IMR-90 (cell line): ENCODE measurements at regions not wholly inside any gene's neighbourhood (a gene's known extent, or its start where the extent isn't known, plus 50 kb on each side); places are given as distances from the start of the nearest gene placed in this dataset.

Experiments
- ATAC-seq: fragments of 200-7000 bp; cut with Tn5 transposase; 2 replicates; pipeline ENCODE4 v1.9.1; 2020; ENCODE audit warnings: low read depth, mild to moderate bottlenecking, moderate library complexity
- BruUV-seq: library from RNA; stranded (reverse); fragments of 400-500 nt; replicated peaks from 2 replicates; lab custom pipeline; 2021; lab: Mats Ljungman, UMichigan
- CTCF ChIA-PET: fragments of 300-600 bp; formaldehyde crosslinking; extraction: SDS; loops from one replicate; lab custom pipeline; 2021; ENCODE audit warnings: antibody characterized with exemption; lab: Yijun Ruan, JAX
- POLR2A ChIA-PET: fragments of 300-600 bp; sonication (Branson Sonifier 250); formaldehyde crosslinking; loops from one replicate; lab custom pipeline; 2022; ENCODE audit warnings: antibody characterized with exemption; ENCODE audit not compliant: unreplicated experiment; lab: Charles Lee
- DNase-seq: peaks from one replicate; pipeline ENCODE4 v3.0.0; 2013
- H2AFZ ChIP-seq: replicated peaks from 2 replicates; pipeline ENCODE3; 2013; ENCODE audit warnings: low read length, mild to moderate bottlenecking; ENCODE audit not compliant: poor library complexity
- H2AK5ac ChIP-seq: 2 replicates; pipeline ENCODE4 v1.6.1; 2013; ENCODE audit warnings: low read depth, low read length, inconsistent platforms
- H2AK9ac ChIP-seq: replicated peaks from 2 replicates; pipeline ENCODE3; 2013; ENCODE audit warnings: mild to moderate bottlenecking, low read depth, low read length, moderate library complexity; ENCODE audit not compliant: poor library complexity
- H2BK120ac ChIP-seq: 2 replicates; pipeline ENCODE4 v1.6.1; 2013; ENCODE audit warnings: low read depth, low read length, inconsistent platforms
- H2BK15ac ChIP-seq: 3 replicates; pipeline ENCODE4 v1.6.1; 2013; ENCODE audit warnings: low read depth, low read length, inconsistent platforms
- H2BK20ac ChIP-seq: 2 replicates; pipeline ENCODE4 v1.6.1; 2013; ENCODE audit warnings: low read depth, mild to moderate bottlenecking, inconsistent platforms, low read length, moderate library complexity
- H2BK5ac ChIP-seq: 2 replicates; pipeline ENCODE4 v1.6.1; 2013; ENCODE audit warnings: mild to moderate bottlenecking, low read depth, low read length, inconsistent platforms; ENCODE audit not compliant: poor library complexity, severe bottlenecking
- H3K14ac ChIP-seq: replicated peaks from 2 replicates; pipeline ENCODE4 v1.6.1; 2013; ENCODE audit warnings: low read depth, low read length, inconsistent platforms
- H3K18ac ChIP-seq: 2 replicates; pipeline ENCODE4 v1.6.1; 2013; ENCODE audit warnings: low read depth, low read length, control low read depth
- H3K23ac ChIP-seq: 2 replicates; pipeline ENCODE4 v1.6.1; 2013; ENCODE audit warnings: low read depth, low read length, inconsistent platforms
- H3K27ac ChIP-seq: 2 replicates; pipeline ENCODE4 v1.5.1; 2013; ENCODE audit warnings: mild to moderate bottlenecking, control low read depth, low read length; ENCODE audit not compliant: insufficient read depth
- H3K27me3 ChIP-seq: 2 replicates; pipeline ENCODE4 v1.6.1; 2013; ENCODE audit warnings: low read length; ENCODE audit not compliant: control insufficient read depth, insufficient read depth
- H3K36me3 ChIP-seq: 2 replicates; pipeline ENCODE4 v1.6.1; 2013; ENCODE audit warnings: low read length, mixed read lengths; ENCODE audit not compliant: control insufficient read depth, insufficient read depth
- H3K4ac ChIP-seq: 2 replicates; pipeline ENCODE4 v1.6.1; 2013; ENCODE audit warnings: low read depth, low read length, inconsistent platforms
- H3K4me1 ChIP-seq: 2 replicates; pipeline ENCODE4 v1.6.1; 2013; ENCODE audit warnings: low read length, mixed read lengths; ENCODE audit not compliant: control insufficient read depth, insufficient read depth
- H3K4me2 ChIP-seq: 2 replicates; pipeline ENCODE4 v1.6.1; 2013; ENCODE audit warnings: low read depth, mild to moderate bottlenecking, control low read depth, low read length, moderate library complexity
- H3K4me3 ChIP-seq: 2 replicates; pipeline ENCODE4 v1.5.1; 2013; ENCODE audit warnings: low read depth, mild to moderate bottlenecking, control low read depth, low read length, moderate library complexity; ENCODE audit not compliant: insufficient read depth
- H3K56ac ChIP-seq: 2 replicates; pipeline ENCODE4 v1.6.1; 2013; ENCODE audit warnings: low read length, inconsistent platforms; ENCODE audit not compliant: insufficient read depth; ENCODE audit errors: extremely low read depth
- H3K79me1 ChIP-seq, 2 experiments: 2 replicates each; pipeline ENCODE4 v1.6.1; 2013; ENCODE audit warnings: low read length in 2 of 2, inconsistent platforms in 1 of 2, low read depth in 1 of 2
- H3K9ac ChIP-seq: 2 replicates; pipeline ENCODE4 v1.6.1; 2013; ENCODE audit warnings: low read depth, low read length, control low read depth
- H3K9me1 ChIP-seq: 2 replicates; pipeline ENCODE4 v1.6.1; 2013; ENCODE audit warnings: low read length, inconsistent platforms; ENCODE audit not compliant: insufficient read depth
- H3K9me3 ChIP-seq: 2 replicates; pipeline ENCODE4 v1.6.1; 2013; ENCODE audit warnings: low read length; ENCODE audit not compliant: control insufficient read depth, insufficient read depth
- H4K20me1 ChIP-seq: 2 replicates; pipeline ENCODE4 v1.6.1; 2013; ENCODE audit warnings: low read length, inconsistent platforms; ENCODE audit not compliant: insufficient read depth
- H4K5ac ChIP-seq: 2 replicates; pipeline ENCODE4 v1.6.1; 2013; ENCODE audit warnings: mild to moderate bottlenecking, low read depth, low read length, control low read depth
- H4K8ac ChIP-seq, 2 experiments: 2 replicates each; pipeline ENCODE4 v1.6.1; 2013; ENCODE audit warnings: low read depth in 2 of 2, low read length in 2 of 2, control low read depth in 1 of 2, inconsistent platforms in 1 of 2
- H4K91ac ChIP-seq: 2 replicates; pipeline ENCODE4 v1.6.1; 2013; ENCODE audit warnings: low read depth, low read length, inconsistent platforms; ENCODE audit not compliant: insufficient read depth
- FOS ChIP-seq: fragments of 150-350 bp; IDR thresholded peaks from 2 replicates; pipeline ENCODE4 v1.6.1; 2016; ENCODE audit warnings: low read depth, low read length
- MXI1 ChIP-seq: IDR thresholded peaks from 2 replicates; pipeline ENCODE4 v1.6.1; 2012; ENCODE audit warnings: low read depth, mild to moderate bottlenecking, low read length, moderate library complexity, borderline replicate concordance
- WGBS, 2 experiments: methylation state at CpG; one replicate each; pipeline versions ENCODE4 v1.1.5 to v1.1.7; 2013; ENCODE audit warnings: missing lambda C conversion rate in 2 of 2; ENCODE audit not compliant: insufficient read length in 1 of 2; ENCODE audit errors: extremely low coverage in 2 of 2; 5-methylcytosine and 5-hydroxymethylcytosine counted together
- dilution Hi-C: fragments of 300-500 bp; cut with HindIII; formaldehyde crosslinking; loops from one replicate; pipeline ENCODE4 v1.14.3; 2018; ENCODE audit warnings: low sequenced_read_pairs; ENCODE audit not compliant: unreplicated experiment
- in situ Hi-C: fragments of 300-500 bp; cut with MboI; formaldehyde crosslinking; loops from 3 replicates; pipeline ENCODE4 v1.14.3; 2019; ENCODE audit warnings: low sequenced_read_pairs, inconsistent platforms, mixed read lengths
- intact Hi-C: fragments of 100-400 bp; cut with micrococcal nuclease; formaldehyde crosslinking; loops from 2 replicates; pipeline ENCODE4 v1.10.0; 2022

DNA sequence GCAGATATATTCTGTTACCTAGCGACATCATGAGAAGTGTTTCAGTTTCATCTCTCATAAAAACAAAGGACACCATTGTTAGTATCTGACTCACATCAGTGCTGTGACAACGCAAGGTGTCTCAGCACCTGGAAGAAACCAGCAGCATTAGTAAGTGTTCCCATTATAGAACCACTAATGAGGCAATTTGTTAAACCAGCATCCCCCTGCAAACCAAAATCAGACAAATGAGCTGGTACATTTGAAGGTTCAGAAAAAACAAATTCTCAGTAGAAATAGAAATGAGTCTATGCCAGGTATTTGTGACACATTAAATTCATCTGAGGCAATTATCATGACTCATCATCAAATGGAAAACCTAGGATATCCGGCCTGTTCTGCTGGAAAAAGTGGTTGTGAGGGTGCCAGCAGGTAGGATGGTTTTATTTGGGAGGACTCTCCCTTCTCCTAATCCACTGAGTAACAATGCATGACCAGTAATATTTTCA lies 151.7 kb downstream of the TMEM200A start:
- no CpG with 5 or more reads among the region's 3 CpGs for WGBS, 2 experiments
- CTCF ChIA-PET = no interaction called here
- Histone ChIP-seq H2AFZ (no peak overlapping the region), H3K27me3 (no peaks in the 10 kb centered on the region), H3K23ac (no peak overlapping the region), H2AK9ac (no peak overlapping the region), H3K27ac (no peak overlapping the region), H3K4me2 (no peak overlapping the region), H4K91ac (no peak overlapping the region), H2BK15ac (no peak overlapping the region), H2AK5ac (no peak overlapping the region), H2BK5ac (no peak overlapping the region), H2BK20ac (no peak overlapping the region), H3K9me1 (no peaks in the 10 kb centered on the region), H3K4ac (no peak overlapping the region), H2BK120ac (no peak overlapping the region), H3K4me1 (peaks cover 4% of the 10 kb centered on the region; the same call in 1 of the 2 replicates), H3K36me3 (no peaks in the 10 kb centered on the region), H3K56ac (no peak overlapping the region), H3K9me3 (no peaks in the 10 kb centered on the region; the same call in 1 of the 2 replicates), H4K8ac (no peak overlapping the region), H4K5ac (no peak overlapping the region), H3K14ac (no peak overlapping the region), H4K20me1 (no peaks in the 10 kb centered on the region), H3K4me3 (no peak overlapping the region), H3K18ac (no peak overlapping the region), H3K9ac (no peak overlapping the region), H3K79me1 (no peaks in the 10 kb centered on the region)
- ATAC-seq (no peak), DNase-seq (peak; percentile 20)
- TF ChIP-seq MXI1 (no peak), FOS (0 out of 2 replicates have a peak, but pooled peaks have one; percentile 4)
- BruUV-seq = no TSS peak
- dilution Hi-C loops (no loop called here), in situ Hi-C loops (no loop called here), intact Hi-C loops (no loop called here)
- POLR2A ChIA-PET = no interaction called here
